ENCODE measurements at regions not wholly inside any gene's neighbourhood (a gene's known extent, or its start where the extent isn't known, plus 50 kb on each side); places are given as distances from the start of the nearest gene placed in this dataset.

DNA sequence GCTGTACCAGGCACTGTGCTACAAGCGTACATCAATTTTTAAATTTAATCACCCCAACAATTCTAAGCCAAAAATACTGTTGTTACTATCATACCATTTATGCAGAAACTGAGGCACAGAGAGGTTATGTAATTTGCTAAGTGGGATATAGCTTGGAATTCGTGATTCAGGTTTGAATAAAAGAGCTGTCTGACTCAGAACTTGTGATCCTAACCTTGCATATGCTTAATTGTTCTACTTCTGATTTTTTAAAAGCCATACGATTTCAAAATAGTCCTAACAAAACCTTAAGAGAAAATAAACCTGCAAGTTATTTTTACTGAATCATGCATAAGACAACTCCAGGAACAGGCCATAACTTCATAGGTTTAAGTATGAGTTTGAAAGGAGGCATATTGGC, 498.0 kb upstream of the CFAP20DC start:
- peak; percentile 63 for DNase-seq (ENCODE audit: low read depth)
- TF ChIP-seq, protein P1, sequence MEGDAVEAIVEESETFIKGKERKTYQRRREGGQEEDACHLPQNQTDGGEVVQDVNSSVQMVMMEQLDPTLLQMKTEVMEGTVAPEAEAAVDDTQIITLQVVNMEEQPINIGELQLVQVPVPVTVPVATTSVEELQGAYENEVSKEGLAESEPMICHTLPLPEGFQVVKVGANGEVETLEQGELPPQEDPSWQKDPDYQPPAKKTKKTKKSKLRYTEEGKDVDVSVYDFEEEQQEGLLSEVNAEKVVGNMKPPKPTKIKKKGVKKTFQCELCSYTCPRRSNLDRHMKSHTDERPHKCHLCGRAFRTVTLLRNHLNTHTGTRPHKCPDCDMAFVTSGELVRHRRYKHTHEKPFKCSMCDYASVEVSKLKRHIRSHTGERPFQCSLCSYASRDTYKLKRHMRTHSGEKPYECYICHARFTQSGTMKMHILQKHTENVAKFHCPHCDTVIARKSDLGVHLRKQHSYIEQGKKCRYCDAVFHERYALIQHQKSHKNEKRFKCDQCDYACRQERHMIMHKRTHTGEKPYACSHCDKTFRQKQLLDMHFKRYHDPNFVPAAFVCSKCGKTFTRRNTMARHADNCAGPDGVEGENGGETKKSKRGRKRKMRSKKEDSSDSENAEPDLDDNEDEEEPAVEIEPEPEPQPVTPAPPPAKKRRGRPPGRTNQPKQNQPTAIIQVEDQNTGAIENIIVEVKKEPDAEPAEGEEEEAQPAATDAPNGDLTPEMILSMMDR (IDR thresholded peaks at IDR 0.05; ENCODE audit: insufficient read depth, low read depth, low read length, missing control alignments) = no peak
- H3K4me3 ChIP-seq (ENCODE audit: low read length) = no peak overlapping the region

DNA sequence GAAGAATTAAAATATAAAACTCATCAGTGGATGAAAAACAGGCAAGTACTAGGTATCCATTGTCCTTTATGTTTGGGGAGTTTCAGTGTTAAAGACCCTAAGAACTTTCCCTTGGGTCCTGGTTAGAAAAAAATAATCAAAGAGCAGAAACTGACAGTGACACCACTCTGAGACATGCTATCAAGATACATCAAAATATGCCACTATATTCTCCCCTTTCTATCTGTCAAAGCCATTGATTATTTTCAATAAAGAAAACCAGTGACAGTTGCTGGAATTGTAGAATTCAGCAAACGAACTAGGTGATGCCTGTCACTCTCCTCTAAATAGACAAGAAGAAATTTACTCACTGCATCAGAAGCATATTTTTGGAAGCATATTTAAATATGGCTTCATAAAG, 496.7 kb upstream of the CFAP20DC start:
- TF ChIP-seq, protein P1 (IDR thresholded peaks at IDR 0.05; ENCODE audit: insufficient read depth, low read depth, low read length, missing control alignments) = no peak
- no peak overlapping the region for H3K4me3 ChIP-seq (ENCODE audit: low read length)
- DNase-seq (ENCODE audit: low read depth) = no peak

DNA sequence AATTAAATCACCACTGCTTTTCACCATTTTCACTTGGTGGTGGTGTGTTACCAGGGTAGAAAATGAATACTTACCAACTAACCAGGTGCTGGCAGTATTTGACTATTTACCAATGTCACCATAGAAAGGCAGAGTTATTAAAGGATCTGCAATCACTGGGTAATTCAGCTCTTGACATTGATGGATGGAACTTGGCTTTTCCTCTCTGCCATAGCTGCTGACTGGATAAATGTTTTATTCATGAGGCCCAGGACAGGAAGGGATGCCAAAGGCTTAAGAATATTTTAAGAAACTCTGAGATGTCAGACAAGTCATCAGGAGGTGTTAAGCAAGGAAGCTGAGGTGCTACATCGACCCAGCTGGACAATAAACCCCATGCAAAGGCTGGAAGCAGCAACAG, 495.5 kb upstream of the CFAP20DC start:
- DNase-seq (ENCODE audit: low read depth) = peak; percentile 16
- TF ChIP-seq, protein P1 (IDR thresholded peaks at IDR 0.05; ENCODE audit: insufficient read depth, low read depth, low read length, missing control alignments) = no peak

DNA sequence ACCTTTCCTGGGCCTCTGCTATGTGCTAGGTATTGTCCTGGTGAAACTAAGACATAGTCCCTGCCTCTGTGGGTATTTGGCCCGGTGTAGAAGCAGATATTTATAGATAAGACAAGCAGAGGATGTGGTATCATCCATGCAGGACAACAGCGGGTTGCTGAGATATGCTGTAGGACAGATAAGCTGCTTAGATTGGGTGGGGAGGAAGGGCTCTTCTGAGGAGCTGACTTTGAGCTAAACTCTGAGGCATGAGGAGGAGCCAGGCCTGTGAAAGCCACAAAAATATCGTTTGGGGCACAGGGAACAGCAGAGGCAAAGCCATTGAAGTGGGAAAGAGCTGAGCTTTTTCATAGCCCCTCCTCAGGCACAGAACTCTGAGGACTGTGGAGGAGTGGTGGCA, 492.5 kb upstream of the CFAP20DC start:
- no peak for DNase-seq (ENCODE audit: low read depth)
- TF ChIP-seq, protein P1 (IDR thresholded peaks at IDR 0.05; ENCODE audit: insufficient read depth, low read depth, low read length, missing control alignments) = no peak
- no peak overlapping the region for H3K4me3 ChIP-seq (ENCODE audit: low read length)

More for the DNA sequence above, 495.5 kb upstream of the CFAP20DC start:
- no peak overlapping the region for H3K4me3 ChIP-seq (ENCODE audit: low read length)

DNA sequence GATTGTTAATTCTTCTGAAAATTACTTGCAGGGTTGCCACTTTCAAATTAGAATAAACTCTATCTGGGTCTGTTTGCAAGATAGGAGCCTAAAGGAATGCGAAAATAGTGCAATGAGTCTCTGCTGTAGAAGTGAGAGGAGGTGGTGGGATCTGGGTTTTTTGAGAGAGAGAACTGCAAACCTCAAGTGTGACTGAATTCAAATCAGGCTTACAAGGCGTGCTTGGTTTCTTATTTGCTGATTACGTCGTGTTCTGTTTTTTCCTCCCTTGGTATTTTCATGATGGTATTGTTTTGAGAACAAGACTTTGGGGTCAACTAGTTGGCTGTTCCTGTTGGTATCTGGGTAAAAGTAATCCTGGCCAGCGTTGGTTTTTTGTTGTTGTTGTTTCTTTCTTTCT, 490.9 kb upstream of the CFAP20DC start:
- H3K4me3 ChIP-seq (ENCODE audit: low read length) = no peak overlapping the region
- TF ChIP-seq, protein P1 (IDR thresholded peaks at IDR 0.05; ENCODE audit: insufficient read depth, low read depth, low read length, missing control alignments) = no peak
- no peak for DNase-seq (ENCODE audit: low read depth)

DNA sequence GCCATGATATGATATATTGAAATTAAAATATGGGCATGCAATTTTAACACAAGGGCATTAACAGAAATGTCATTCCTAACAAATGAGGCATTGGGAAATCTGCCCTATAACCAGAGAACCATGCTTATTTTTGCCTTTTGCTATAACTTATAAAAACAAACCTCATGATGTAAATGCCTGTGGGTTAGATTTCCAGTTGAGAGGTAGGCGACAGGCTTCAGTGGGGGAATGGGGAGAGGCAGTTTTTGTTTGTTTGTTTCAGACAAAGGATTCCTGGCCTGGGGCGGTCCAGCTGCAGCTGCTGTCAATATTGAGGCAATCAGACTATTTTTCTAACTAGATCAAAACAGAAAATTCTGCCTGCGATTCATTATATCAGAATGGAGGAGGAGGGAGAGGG, 490.4 kb upstream of the CFAP20DC start:
- TF ChIP-seq, protein P1 (IDR thresholded peaks at IDR 0.05; ENCODE audit: insufficient read depth, low read depth, low read length, missing control alignments) = no peak
- DNase-seq (ENCODE audit: low read depth) = peak; percentile 38

DNA sequence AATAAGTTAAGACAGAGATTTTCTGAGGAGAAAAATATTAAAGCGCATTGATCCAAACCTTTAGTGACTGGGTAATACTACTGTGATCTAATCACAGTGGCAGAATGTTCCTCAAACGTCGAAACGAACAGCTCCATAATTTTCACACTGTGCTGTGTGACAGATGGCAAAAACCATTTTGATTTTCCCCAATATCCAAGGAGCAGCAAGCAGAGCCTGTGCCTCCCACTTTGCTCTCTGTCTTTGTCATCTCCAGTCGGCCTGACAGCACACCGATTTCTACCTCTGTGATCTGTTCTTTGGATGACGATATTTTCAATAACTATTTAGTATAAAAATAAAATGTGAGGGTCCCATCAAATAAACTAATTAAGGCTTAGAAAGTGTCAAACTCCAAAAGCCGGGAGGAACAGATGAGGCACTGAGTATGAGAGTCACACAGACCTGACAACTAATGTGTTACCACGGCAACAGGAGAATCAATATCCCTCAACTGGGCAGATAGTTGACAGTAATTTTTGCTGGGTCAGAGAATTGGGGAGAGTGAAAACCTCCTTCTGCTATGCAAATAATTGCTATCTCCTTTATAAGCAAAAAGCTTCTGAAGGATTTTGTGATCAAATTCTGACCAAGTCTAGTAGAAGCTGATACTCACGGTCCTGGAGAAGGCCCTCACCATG, 489.1 kb upstream of the CFAP20DC start:
- no peak overlapping the region for H3K4me3 ChIP-seq (ENCODE audit: low read length)
- TF ChIP-seq, protein P1 (IDR thresholded peaks at IDR 0.05; ENCODE audit: insufficient read depth, low read depth, low read length, missing control alignments) = no peak
- no peak for DNase-seq (ENCODE audit: low read depth)

More for the DNA sequence above, 490.4 kb upstream of the CFAP20DC start:
- H3K4me3 ChIP-seq (ENCODE audit: low read length) = no peak overlapping the region
